Astrocyte (in vitro differentiated cells and primary cell): ENCODE measurements at regions not wholly inside any gene's neighbourhood (a gene's known extent, or its start where the extent isn't known, plus 50 kb on each side); places are given as distances from the start of the nearest gene placed in this dataset.

ENCODE experiments used
- CTCF ChIP-seq: IDR thresholded peaks from 2 replicates; pipeline ENCODE4 v1.5.1; 2011; ENCODE audit warnings: low read depth, mild to moderate bottlenecking, inconsistent platforms, low read length, moderate library complexity; ENCODE audit not compliant: insufficient read depth
- EZH2 ChIP-seq: IDR thresholded peaks from 2 replicates; pipeline ENCODE4 v1.6.1; 2012; ENCODE audit warnings: mild to moderate bottlenecking, low read length, inconsistent platforms; ENCODE audit not compliant: insufficient read depth

- no peak for TF ChIP-seq CTCF
- no peak for TF ChIP-seq EZH2
These were observed 73.3 kb upstream of the TBCA start for GRCh38 chr5:77849308-77849900.
